ENCODE measurements at regions not wholly inside any gene's neighbourhood (a gene's known extent, or its start where the extent isn't known, plus 50 kb on each side); places are given as distances from the start of the nearest gene placed in this dataset.

GRCh38 chr2:64319896-64320295 is 134.1 kb upstream of the LGALSL start:
- Histone ChIP-seq H3K4me3 (ENCODE audit: control insufficient read depth in 2 of 3, extremely low read depth in 1 of 3, insufficient read depth in 2 of 3, low read depth in 1 of 3, low read length in 3 of 3) (no peak overlapping the region), H3K27ac (ENCODE audit: control insufficient read depth, insufficient read depth, low read length) (no peak overlapping the region), H3K9me1 (ENCODE audit: control insufficient read depth, extremely low read depth, insufficient read depth, low read length) (no peaks in the 10 kb centered on the region), H2AFZ (ENCODE audit: control insufficient read depth, low read length) (no peak overlapping the region), H3K4me1 (ENCODE audit: control insufficient read depth, extremely low read depth, insufficient read depth, low read length) (no peaks in the 10 kb centered on the region), H4K20me1 (ENCODE audit: control insufficient read depth, extremely low read depth, insufficient read depth, low read length) (no peaks in the 10 kb centered on the region), H3K79me2 (ENCODE audit: control insufficient read depth, insufficient read depth, low read length) (no peaks in the 10 kb centered on the region), H3K36me3 (ENCODE audit: control insufficient read depth in 2 of 2, extremely low read depth in 1 of 2, insufficient read depth in 2 of 2, low read length in 2 of 2) (no peaks in the 10 kb centered on the region), H3K4me2 (ENCODE audit: control insufficient read depth, extremely low read depth, insufficient read depth, low read depth, low read length) (no peak overlapping the region), H3K9ac (ENCODE audit: control insufficient read depth, extremely low read depth, insufficient read depth, low read length) (no peak overlapping the region), H3K27me3 (ENCODE audit: control insufficient read depth, extremely low read depth, insufficient read depth, low read length) (no peaks in the 10 kb centered on the region), H3K9me3 (ENCODE audit: control insufficient read depth, low read depth, low read length) (no peaks in the 10 kb centered on the region)
- FAIRE-seq: no peak
- DNase-seq (ENCODE audit: low read depth, low spot score): no peak
- dilution Hi-C loops (cut with MboI; ENCODE audit: extremely low pct_ligation_motif_present, low sequenced_read_pairs): no loop called here
- TF ChIP-seq CTCF (optimal IDR thresholded peaks at IDR 0.05 in 1 of 3, IDR thresholded peaks at IDR 0.05 in 1 of 3, conservative IDR thresholded peaks at IDR 0.05 in 1 of 3; ENCODE audit: extremely low read depth in 1 of 3, insufficient read depth in 2 of 3, low read length in 3 of 3) (no peak), EZH2 (IDR thresholded peaks at IDR 0.05; ENCODE audit: low read length) (no peak)

GRCh38 chr2:64322433-64322832 is 131.5 kb upstream of the LGALSL start:
- no peak for TF ChIP-seq CTCF (optimal IDR thresholded peaks at IDR 0.05 in 1 of 3, IDR thresholded peaks at IDR 0.05 in 1 of 3, conservative IDR thresholded peaks at IDR 0.05 in 1 of 3; ENCODE audit: extremely low read depth in 1 of 3, insufficient read depth in 2 of 3, low read length in 3 of 3)
- TF ChIP-seq EZH2 (IDR thresholded peaks at IDR 0.05; ENCODE audit: low read length): no peak
- H3K79me2 ChIP-seq (ENCODE audit: control insufficient read depth, insufficient read depth, low read length): no peaks in the 10 kb centered on the region

More at GRCh38 chr2:64322433-64322832, 131.5 kb upstream of the LGALSL start:
- H3K9me3 ChIP-seq (ENCODE audit: control insufficient read depth, low read depth, low read length): no peaks in the 10 kb centered on the region
- no peaks in the 10 kb centered on the region for H4K20me1 ChIP-seq (ENCODE audit: control insufficient read depth, extremely low read depth, insufficient read depth, low read length)
- no peak for DNase-seq (ENCODE audit: low read depth, low spot score)
- no peaks in the 10 kb centered on the region for H3K27me3 ChIP-seq (ENCODE audit: control insufficient read depth, extremely low read depth, insufficient read depth, low read length)
- FAIRE-seq: no peak
- dilution Hi-C loops (cut with MboI; ENCODE audit: extremely low pct_ligation_motif_present, low sequenced_read_pairs): no loop called here
- H3K4me1 ChIP-seq (ENCODE audit: control insufficient read depth, extremely low read depth, insufficient read depth, low read length): no peaks in the 10 kb centered on the region
- no peak overlapping the region for H3K9ac ChIP-seq (ENCODE audit: control insufficient read depth, extremely low read depth, insufficient read depth, low read length)
- no peak overlapping the region for H2AFZ ChIP-seq (ENCODE audit: control insufficient read depth, low read length)
- no peak overlapping the region for H3K27ac ChIP-seq (ENCODE audit: control insufficient read depth, insufficient read depth, low read length)
- no peaks in the 10 kb centered on the region for H3K36me3 ChIP-seq (ENCODE audit: control insufficient read depth in 2 of 2, extremely low read depth in 1 of 2, insufficient read depth in 2 of 2, low read length in 2 of 2)
- H3K9me1 ChIP-seq (ENCODE audit: control insufficient read depth, extremely low read depth, insufficient read depth, low read length): no peaks in the 10 kb centered on the region
- H3K4me3 ChIP-seq (ENCODE audit: control insufficient read depth in 2 of 3, extremely low read depth in 1 of 3, insufficient read depth in 2 of 3, low read depth in 1 of 3, low read length in 3 of 3): no peak overlapping the region
- H3K4me2 ChIP-seq (ENCODE audit: control insufficient read depth, extremely low read depth, insufficient read depth, low read depth, low read length): no peak overlapping the region
